ENCODE measurements at regions not wholly inside any gene's neighbourhood (a gene's known extent, or its start where the extent isn't known, plus 50 kb on each side); places are given as distances from the start of the nearest gene placed in this dataset.

DNA sequence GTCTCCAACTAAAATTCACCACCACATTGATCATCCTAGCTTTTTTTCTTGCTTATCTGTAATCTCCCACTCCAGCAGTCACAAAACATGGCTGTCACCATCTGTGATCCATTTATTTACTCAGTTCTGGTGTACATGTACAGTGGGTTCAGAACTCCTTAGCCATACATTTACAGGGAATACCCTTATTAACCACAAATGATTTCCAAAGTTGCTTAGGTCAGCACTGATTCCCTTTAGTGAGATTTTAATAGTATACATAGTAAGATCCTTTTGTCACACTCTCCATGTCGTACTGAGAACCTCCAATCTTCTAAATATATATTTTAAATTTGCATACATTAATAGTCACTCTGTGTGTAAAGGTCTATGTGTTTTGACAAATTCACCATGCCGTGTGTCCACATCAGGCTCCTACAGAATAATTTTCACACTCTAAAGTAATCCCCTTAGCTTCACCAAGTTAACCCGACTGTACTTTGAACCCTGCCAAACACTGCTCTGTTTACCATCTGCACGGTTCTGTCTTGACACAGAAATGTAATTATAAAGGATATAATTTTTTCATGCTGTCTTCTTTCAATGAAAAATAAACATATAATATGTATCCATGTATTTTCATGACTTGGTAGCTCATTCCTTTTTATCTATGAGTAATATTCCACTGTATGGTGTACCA is 473.6 kb upstream of the ZP4 start (continued):
- TF ChIP-seq, protein P1, sequence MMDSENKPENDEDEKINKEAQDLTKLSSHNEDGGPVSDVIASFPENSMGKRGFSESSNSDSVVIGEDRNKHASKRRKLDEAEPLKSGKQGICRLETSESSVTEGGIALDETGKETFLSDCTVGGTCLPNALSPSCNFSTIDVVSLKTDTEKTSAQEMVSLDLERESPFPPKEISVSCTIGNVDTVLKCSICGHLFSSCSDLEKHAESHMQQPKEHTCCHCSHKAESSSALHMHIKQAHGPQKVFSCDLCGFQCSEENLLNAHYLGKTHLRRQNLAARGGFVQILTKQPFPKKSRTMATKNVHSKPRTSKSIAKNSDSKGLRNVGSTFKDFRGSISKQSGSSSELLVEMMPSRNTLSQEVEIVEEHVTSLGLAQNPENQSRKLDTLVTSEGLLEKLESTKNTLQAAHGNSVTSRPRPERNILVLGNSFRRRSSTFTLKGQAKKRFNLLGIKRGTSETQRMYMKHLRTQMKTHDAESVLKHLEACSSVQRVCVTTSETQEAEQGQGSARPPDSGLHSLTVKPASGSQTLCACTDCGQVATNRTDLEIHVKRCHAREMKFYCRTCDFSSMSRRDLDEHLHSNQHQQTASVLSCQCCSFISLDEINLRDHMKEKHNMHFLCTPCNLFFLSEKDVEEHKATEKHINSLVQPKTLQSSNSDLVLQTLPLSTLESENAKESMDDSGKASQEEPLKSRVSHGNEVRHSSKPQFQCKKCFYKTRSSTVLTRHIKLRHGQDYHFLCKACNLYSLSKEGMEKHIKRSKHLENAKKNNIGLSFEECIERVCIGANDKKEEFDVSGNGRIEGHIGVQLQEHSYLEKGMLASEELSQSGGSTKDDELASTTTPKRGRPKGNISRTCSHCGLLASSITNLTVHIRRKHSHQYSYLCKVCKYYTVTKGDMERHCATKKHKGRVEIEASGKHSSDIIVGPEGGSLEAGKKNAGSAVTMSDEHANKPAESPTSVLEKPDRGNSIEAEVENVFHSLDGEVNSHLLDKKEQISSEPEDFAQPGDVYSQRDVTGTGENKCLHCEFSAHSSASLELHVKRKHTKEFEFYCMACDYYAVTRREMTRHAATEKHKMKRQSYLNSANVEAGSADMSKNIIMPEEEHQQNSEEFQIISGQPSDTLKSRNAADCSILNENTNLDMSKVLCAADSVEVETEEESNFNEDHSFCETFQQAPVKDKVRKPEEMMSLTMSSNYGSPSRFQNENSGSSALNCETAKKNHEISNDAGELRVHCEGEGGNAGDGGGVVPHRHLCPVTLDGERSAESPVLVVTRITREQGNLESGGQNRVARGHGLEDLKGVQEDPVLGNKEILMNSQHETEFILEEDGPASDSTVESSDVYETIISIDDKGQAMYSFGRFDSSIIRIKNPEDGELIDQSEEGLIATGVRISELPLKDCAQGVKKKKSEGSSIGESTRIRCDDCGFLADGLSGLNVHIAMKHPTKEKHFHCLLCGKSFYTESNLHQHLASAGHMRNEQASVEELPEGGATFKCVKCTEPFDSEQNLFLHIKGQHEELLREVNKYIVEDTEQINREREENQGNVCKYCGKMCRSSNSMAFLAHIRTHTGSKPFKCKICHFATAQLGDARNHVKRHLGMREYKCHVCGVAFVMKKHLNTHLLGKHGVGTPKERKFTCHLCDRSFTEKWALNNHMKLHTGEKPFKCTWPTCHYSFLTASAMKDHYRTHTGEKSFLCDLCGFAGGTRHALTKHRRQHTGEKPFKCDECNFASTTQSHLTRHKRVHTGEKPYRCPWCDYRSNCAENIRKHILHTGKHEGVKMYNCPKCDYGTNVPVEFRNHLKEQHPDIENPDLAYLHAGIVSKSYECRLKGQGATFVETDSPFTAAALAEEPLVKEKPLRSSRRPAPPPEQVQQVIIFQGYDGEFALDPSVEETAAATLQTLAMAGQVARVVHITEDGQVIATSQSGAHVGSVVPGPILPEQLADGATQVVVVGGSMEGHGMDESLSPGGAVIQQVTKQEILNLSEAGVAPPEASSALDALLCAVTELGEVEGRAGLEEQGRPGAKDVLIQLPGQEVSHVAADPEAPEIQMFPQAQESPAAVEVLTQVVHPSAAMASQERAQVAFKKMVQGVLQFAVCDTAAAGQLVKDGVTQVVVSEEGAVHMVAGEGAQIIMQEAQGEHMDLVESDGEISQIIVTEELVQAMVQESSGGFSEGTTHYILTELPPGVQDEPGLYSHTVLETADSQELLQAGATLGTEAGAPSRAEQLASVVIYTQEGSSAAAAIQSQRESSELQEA (IDR thresholded peaks at IDR 0.05; ENCODE audit: low read depth): no peak
- TF ChIP-seq ZNF232 (CRISPR knock-in tag; IDR thresholded peaks at IDR 0.05): no peak

DNA sequence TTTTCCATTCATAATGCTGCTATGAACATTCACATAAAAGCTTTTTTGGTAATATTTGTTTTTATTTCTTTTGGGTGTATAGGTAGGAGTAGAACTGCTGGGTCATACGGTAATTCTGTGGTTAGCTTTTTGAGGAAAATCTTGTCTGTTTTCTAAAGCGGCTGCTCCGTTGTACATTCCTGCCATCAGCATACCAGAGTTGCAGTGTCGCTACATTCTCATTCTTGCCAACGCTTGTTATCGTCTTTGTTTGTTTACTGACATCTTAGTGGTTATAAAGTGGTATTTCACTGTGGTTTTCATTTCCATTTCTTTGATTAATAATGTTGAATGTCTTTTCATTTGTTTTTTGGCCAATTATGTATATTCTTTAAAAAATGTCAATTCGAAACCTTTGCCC is 469.8 kb upstream of the ZP4 start:
- no peak overlapping the region for H2AFZ ChIP-seq (ENCODE audit: low read depth, low read length)
- no peak overlapping the region for H3K4me2 ChIP-seq (ENCODE audit: insufficient read depth, low read length)
- in situ Hi-C loops (cut with MboI) (no loop called here), intact Hi-C loops (cut with micrococcal nuclease) (no loop called here)
- ATAC-seq (no peak), FAIRE-seq (no peak), DNase-seq (ENCODE audit: extremely low read depth in 1 of 4, low spot score in 3 of 4) (no peak)
- no peaks in the 10 kb centered on the region for H3K27me3 ChIP-seq (ENCODE audit: control insufficient read depth in 2 of 2, insufficient read depth in 2 of 2, low read length in 2 of 2)
- H3K79me2 ChIP-seq (ENCODE audit: control insufficient read depth, insufficient read depth, low read length): no peaks in the 10 kb centered on the region
- CTCF ChIA-PET (ENCODE audit: low intra/inter-chr PET ratio): no interaction called here
- H3K36me3 ChIP-seq (ENCODE audit: control insufficient read depth, insufficient read depth, low read length): no peaks in the 10 kb centered on the region
- H3K4me1 ChIP-seq (replicated peaks in 1 of 2; ENCODE audit: control insufficient read depth in 2 of 2, insufficient read depth in 2 of 2, low read length in 2 of 2): no peaks in the 10 kb centered on the region
- 2% methylated on average over 7 of the region's 7 CpGs for WGBS (ENCODE audit: insufficient coverage, low coverage, missing lambda C conversion rate)
- no peaks in the 10 kb centered on the region for H4K20me1 ChIP-seq (replicated peaks; ENCODE audit: control insufficient read depth, insufficient read depth, low read length)
- H3K4me3 ChIP-seq: no peak overlapping the region
- no peak overlapping the region for H3K9ac ChIP-seq (ENCODE audit: insufficient read depth in 1 of 2, low read depth in 2 of 2, low read length in 2 of 2)
- H3K9me1 ChIP-seq (ENCODE audit: control insufficient read depth, insufficient read depth, low read length): no peaks in the 10 kb centered on the region
- no TSS peak for BruUV-seq (replicated peaks)
- peaks cover 3% of the 10 kb centered on the region; the same call in 1 of the 2 replicates for H3K9me3 ChIP-seq (replicated peaks; ENCODE audit: control insufficient read depth, insufficient read depth, low read depth, low read length)
- no peak overlapping the region for H3K27ac ChIP-seq (ENCODE audit: extremely low read depth, low read depth, low read length)
- POLR2A ChIA-PET: no interaction called here
- TF ChIP-seq, protein P2, sequence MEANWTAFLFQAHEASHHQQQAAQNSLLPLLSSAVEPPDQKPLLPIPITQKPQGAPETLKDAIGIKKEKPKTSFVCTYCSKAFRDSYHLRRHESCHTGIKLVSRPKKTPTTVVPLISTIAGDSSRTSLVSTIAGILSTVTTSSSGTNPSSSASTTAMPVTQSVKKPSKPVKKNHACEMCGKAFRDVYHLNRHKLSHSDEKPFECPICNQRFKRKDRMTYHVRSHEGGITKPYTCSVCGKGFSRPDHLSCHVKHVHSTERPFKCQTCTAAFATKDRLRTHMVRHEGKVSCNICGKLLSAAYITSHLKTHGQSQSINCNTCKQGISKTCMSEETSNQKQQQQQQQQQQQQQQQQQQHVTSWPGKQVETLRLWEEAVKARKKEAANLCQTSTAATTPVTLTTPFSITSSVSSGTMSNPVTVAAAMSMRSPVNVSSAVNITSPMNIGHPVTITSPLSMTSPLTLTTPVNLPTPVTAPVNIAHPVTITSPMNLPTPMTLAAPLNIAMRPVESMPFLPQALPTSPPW (CRISPR knock-in tag; IDR thresholded peaks at IDR 0.05): no peak
- TF ChIP-seq, protein P3, sequence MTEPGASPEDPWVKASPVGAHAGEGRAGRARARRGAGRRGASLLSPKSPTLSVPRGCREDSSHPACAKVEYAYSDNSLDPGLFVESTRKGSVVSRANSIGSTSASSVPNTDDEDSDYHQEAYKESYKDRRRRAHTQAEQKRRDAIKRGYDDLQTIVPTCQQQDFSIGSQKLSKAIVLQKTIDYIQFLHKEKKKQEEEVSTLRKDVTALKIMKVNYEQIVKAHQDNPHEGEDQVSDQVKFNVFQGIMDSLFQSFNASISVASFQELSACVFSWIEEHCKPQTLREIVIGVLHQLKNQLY (CRISPR knock-in tag; conservative IDR thresholded peaks at IDR 0.05): no peak
- TF ChIP-seq TRIM28 (IDR thresholded peaks at IDR 0.05) (no peak), NR2F6 (CRISPR knock-in tag; IDR thresholded peaks at IDR 0.05) (no peak), SOX6 (IDR thresholded peaks at IDR 0.05) (no peak), PHF8 (IDR thresholded peaks at IDR 0.05; ENCODE audit: borderline replicate concordance, low read length) (no peak), ZNF589 (CRISPR knock-in tag; IDR thresholded peaks at IDR 0.05; ENCODE audit: low read depth) (no peak), ZNF696 (CRISPR knock-in tag; conservative IDR thresholded peaks at IDR 0.05) (no peak)
- TF ChIP-seq, protein P4, sequence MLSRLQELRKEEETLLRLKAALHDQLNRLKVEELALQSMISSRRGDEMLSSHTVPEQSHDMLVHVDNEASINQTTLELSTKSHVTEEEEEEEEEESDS (CRISPR knock-in tag; IDR thresholded peaks at IDR 0.05): no peak

All from K562 (cell line).